ENCODE measurements at regions not wholly inside any gene's neighbourhood (a gene's known extent, or its start where the extent isn't known, plus 50 kb on each side); places are given as distances from the start of the nearest gene placed in this dataset.

- Mint-ChIP-seq H3K4me3 (ENCODE audit: unreplicated experiment) (no peak overlapping the region), H3K27ac (ENCODE audit: unreplicated experiment) (no peak overlapping the region)
- TF ChIP-seq, protein P1, sequence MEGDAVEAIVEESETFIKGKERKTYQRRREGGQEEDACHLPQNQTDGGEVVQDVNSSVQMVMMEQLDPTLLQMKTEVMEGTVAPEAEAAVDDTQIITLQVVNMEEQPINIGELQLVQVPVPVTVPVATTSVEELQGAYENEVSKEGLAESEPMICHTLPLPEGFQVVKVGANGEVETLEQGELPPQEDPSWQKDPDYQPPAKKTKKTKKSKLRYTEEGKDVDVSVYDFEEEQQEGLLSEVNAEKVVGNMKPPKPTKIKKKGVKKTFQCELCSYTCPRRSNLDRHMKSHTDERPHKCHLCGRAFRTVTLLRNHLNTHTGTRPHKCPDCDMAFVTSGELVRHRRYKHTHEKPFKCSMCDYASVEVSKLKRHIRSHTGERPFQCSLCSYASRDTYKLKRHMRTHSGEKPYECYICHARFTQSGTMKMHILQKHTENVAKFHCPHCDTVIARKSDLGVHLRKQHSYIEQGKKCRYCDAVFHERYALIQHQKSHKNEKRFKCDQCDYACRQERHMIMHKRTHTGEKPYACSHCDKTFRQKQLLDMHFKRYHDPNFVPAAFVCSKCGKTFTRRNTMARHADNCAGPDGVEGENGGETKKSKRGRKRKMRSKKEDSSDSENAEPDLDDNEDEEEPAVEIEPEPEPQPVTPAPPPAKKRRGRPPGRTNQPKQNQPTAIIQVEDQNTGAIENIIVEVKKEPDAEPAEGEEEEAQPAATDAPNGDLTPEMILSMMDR (IDR thresholded peaks at IDR 0.05; ENCODE audit: partially characterized antibody, unreplicated experiment) = no peak
These were observed 91.2 kb upstream of the SESTD1 start for GRCh38 chr2:179355881-179356280.

DNA sequence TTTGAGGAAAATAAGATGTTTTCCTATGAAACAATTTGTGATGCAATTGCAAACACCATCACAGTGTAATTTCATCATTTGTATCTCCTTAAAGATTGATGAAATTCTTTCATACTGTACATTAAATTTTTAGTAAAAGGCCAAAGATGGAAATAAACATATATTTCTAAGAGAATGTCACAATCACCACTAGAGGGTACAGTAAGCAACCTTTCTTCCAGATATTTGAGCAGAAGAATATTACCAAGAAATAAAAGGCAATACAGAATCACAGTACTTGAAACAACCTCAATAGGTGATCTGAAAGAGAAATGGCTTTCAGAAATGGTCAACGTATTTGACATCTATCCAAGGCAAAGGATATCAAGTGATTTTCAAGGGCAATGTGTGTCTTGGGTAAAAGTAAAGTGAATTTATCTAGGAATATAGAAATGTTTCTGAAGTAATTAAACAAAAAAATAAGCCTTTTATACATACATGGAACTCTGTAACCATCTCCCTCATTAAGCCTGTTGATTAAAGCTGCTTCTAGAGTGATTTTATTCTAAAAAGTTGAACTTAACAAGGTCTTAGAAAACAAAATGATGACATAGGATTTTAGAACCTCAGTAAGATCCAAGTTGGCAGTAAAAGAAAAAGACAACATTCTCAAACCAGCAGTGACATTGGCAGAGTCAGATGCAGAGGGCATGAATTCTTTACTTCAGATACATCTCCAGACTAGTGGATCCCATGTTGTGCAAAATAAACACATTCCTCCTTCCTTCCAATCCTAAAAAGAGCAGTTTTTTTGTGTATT is 90.3 kb upstream of the SESTD1 start:
- H3K4me1 Mint-ChIP-seq (ENCODE audit: low read depth, unreplicated experiment) = no peaks in the 10 kb centered on the region
- no peak overlapping the region for H3K27ac Mint-ChIP-seq (ENCODE audit: unreplicated experiment)
- H3K27me3 Mint-ChIP-seq (ENCODE audit: unreplicated experiment) = no peaks in the 10 kb centered on the region
- TF ChIP-seq, protein P1 (IDR thresholded peaks at IDR 0.05; ENCODE audit: partially characterized antibody, unreplicated experiment) = peak; percentile 29
- H3K9me3 Mint-ChIP-seq (ENCODE audit: unreplicated experiment) = no peaks in the 10 kb centered on the region
- no peak overlapping the region for H3K4me3 Mint-ChIP-seq (ENCODE audit: unreplicated experiment)
- no peak for DNase-seq
- no peaks in the 10 kb centered on the region for H3K36me3 Mint-ChIP-seq (ENCODE audit: unreplicated experiment)

More at GRCh38 chr2:179355881-179356280, 91.2 kb upstream of the SESTD1 start:
- no peaks in the 10 kb centered on the region for H3K4me1 Mint-ChIP-seq (ENCODE audit: low read depth, unreplicated experiment)
- H3K36me3 Mint-ChIP-seq (ENCODE audit: unreplicated experiment) = no peaks in the 10 kb centered on the region
- no peaks in the 10 kb centered on the region for H3K27me3 Mint-ChIP-seq (ENCODE audit: unreplicated experiment)
- no peaks in the 10 kb centered on the region for H3K9me3 Mint-ChIP-seq (ENCODE audit: unreplicated experiment)
- no peak for DNase-seq

DNA sequence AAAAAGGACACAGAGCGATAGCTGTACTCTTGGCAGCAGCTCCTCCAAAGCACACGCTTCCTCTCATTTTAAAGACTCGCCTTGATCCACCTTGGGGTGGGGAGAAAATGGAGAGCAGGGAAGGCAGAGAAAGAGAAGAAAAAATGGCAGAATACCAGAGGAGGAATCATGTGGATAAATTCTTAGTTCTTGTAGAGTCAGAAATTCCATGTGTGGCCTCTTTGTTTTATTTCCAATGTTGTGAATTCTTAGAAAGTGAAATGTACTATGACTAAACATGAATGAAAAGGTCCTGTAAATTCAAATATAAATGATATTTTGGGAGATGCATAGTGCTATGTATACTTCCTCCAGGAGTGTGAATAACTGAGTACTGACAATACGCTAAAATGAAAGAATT is 89.7 kb upstream of the SESTD1 start:
- H3K27me3 Mint-ChIP-seq (ENCODE audit: unreplicated experiment) = no peaks in the 10 kb centered on the region
- DNase-seq = no peak
- H3K4me1 Mint-ChIP-seq (ENCODE audit: low read depth, unreplicated experiment) = no peaks in the 10 kb centered on the region
- no peaks in the 10 kb centered on the region for H3K9me3 Mint-ChIP-seq (ENCODE audit: unreplicated experiment)
- TF ChIP-seq, protein P1 (IDR thresholded peaks at IDR 0.05; ENCODE audit: partially characterized antibody, unreplicated experiment) = no peak
- no peaks in the 10 kb centered on the region for H3K36me3 Mint-ChIP-seq (ENCODE audit: unreplicated experiment)
- H3K27ac Mint-ChIP-seq (ENCODE audit: unreplicated experiment) = no peak overlapping the region
- no peak overlapping the region for H3K4me3 Mint-ChIP-seq (ENCODE audit: unreplicated experiment)

DNA sequence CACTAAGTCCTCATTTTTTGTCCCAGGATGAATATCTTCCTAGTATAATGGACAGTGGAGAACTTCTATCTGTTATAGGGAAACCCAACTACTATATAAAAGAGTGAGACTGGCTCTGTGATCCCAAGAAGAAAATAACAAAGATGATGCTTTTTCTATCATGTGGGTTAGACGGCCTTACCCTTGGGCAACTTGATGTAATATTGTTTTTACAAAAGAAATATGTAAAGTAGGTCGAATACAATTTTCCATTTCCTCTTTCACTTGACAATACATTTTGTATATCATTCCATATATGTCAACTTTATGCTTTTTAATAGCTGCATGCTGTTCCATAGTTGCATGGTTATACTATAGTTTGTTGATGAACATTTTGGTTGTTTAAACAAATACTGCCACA is 87.5 kb upstream of the SESTD1 start:
- H3K4me1 Mint-ChIP-seq (ENCODE audit: low read depth, unreplicated experiment) = no peaks in the 10 kb centered on the region
- no peak overlapping the region for H3K4me3 Mint-ChIP-seq (ENCODE audit: unreplicated experiment)
- no peaks in the 10 kb centered on the region for H3K36me3 Mint-ChIP-seq (ENCODE audit: unreplicated experiment)

GRCh38 chr2:179351057-179351456 is 86.4 kb upstream of the SESTD1 start:
- Mint-ChIP-seq H3K27ac (ENCODE audit: unreplicated experiment) (no peak overlapping the region), H3K9me3 (ENCODE audit: unreplicated experiment) (no peaks in the 10 kb centered on the region), H3K27me3 (ENCODE audit: unreplicated experiment) (no peaks in the 10 kb centered on the region)

More for the DNA sequence above, 87.5 kb upstream of the SESTD1 start:
- H3K9me3 Mint-ChIP-seq (ENCODE audit: unreplicated experiment) = no peaks in the 10 kb centered on the region
- H3K27me3 Mint-ChIP-seq (ENCODE audit: unreplicated experiment) = no peaks in the 10 kb centered on the region
- no peak overlapping the region for H3K27ac Mint-ChIP-seq (ENCODE audit: unreplicated experiment)
- TF ChIP-seq, protein P1 (IDR thresholded peaks at IDR 0.05; ENCODE audit: partially characterized antibody, unreplicated experiment) = no peak
- no peak for DNase-seq

More at GRCh38 chr2:179351057-179351456, 86.4 kb upstream of the SESTD1 start:
- H3K4me3 Mint-ChIP-seq (ENCODE audit: unreplicated experiment) = no peak overlapping the region
- TF ChIP-seq, protein P1 (IDR thresholded peaks at IDR 0.05; ENCODE audit: partially characterized antibody, unreplicated experiment) = no peak
- no peaks in the 10 kb centered on the region for H3K4me1 Mint-ChIP-seq (ENCODE audit: low read depth, unreplicated experiment)
- no peak for DNase-seq
- H3K36me3 Mint-ChIP-seq (ENCODE audit: unreplicated experiment) = no peaks in the 10 kb centered on the region

All from glutamatergic neuron (in vitro differentiated cells).